ENCODE measurements at regions not wholly inside any gene's neighbourhood (a gene's known extent, or its start where the extent isn't known, plus 50 kb on each side); places are given as distances from the start of the nearest gene placed in this dataset.

DNA sequence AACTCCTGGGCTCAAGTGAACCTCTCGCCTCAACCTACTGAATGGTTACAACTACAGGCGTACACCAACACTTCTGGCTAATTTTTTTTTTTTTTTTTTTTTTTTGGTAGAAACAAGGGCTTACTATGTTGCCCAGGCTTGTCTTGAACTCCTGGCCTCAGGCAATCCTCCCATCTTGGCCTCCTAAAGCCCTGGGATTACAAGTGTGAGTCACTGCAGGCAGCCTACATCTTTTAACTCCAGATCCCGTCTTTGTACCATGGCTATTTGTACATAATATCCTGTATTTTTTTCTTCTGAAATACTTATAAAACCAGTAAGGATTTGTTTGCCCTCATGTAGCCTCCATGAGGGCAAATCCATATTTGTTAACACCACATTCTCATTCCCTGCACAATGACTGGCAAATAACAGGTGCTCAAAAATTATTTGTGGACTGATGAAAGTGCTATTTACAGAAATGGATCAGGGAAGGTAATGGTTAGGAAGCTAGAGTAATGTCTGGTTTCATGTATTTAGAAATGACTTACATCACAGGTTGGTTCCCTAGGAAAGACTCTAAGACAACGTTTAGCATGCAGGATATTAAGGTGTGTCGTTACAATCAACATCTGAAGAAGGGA is 51.9 kb upstream of the POU5F2 start:
- no peak overlapping the region for H3K4me3 ChIP-seq (ENCODE audit: low read depth, low read length)
- no peaks in the 10 kb centered on the region for H3K27me3 ChIP-seq (ENCODE audit: insufficient read depth, low read depth, severe bottlenecking)
- DNase-seq, result no peak
- TF ChIP-seq, protein P1, sequence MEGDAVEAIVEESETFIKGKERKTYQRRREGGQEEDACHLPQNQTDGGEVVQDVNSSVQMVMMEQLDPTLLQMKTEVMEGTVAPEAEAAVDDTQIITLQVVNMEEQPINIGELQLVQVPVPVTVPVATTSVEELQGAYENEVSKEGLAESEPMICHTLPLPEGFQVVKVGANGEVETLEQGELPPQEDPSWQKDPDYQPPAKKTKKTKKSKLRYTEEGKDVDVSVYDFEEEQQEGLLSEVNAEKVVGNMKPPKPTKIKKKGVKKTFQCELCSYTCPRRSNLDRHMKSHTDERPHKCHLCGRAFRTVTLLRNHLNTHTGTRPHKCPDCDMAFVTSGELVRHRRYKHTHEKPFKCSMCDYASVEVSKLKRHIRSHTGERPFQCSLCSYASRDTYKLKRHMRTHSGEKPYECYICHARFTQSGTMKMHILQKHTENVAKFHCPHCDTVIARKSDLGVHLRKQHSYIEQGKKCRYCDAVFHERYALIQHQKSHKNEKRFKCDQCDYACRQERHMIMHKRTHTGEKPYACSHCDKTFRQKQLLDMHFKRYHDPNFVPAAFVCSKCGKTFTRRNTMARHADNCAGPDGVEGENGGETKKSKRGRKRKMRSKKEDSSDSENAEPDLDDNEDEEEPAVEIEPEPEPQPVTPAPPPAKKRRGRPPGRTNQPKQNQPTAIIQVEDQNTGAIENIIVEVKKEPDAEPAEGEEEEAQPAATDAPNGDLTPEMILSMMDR (IDR thresholded peaks at IDR 0.05; ENCODE audit: low read depth, low read length), result no peak
- H3K27ac ChIP-seq, result no peak overlapping the region
- no peaks in the 10 kb centered on the region for H3K9me3 ChIP-seq (ENCODE audit: severe bottlenecking)
- H3K36me3 ChIP-seq, result no peaks in the 10 kb centered on the region

DNA sequence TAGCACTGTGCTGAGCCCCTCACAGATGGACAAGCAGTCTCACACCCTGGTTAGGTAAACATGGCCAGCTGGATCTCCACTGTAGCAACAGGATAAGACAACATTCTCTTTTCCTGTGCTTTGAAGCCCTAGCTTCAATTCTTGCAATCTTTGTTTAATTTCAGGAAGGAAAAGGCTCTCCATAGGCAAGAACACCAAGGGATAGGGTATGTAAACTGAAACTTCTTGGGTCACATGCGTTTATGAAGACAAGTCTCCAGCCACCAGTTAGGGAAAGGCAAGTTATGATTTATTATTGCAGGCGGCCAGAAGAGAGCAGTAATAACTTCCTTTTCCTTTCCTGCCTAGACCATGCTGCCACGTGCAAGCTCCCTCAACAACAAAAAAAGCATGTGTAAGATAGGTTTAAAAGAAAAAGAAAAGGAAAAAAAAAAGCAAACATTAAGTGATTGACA is 50.1 kb upstream of the POU5F2 start:
- TF ChIP-seq, protein P1 (IDR thresholded peaks at IDR 0.05; ENCODE audit: low read depth, low read length), result no peak
- peak; percentile 10 for DNase-seq
- Histone ChIP-seq H3K27me3 (ENCODE audit: insufficient read depth, low read depth, severe bottlenecking) (no peaks in the 10 kb centered on the region), H3K27ac (no peak overlapping the region), H3K36me3 (no peaks in the 10 kb centered on the region), H3K4me3 (ENCODE audit: low read depth, low read length) (no peak overlapping the region), H3K9me3 (ENCODE audit: severe bottlenecking) (no peaks in the 10 kb centered on the region)
